ENCODE measurements at regions not wholly inside any gene's neighbourhood (a gene's known extent, or its start where the extent isn't known, plus 50 kb on each side); places are given as distances from the start of the nearest gene placed in this dataset.

DNA sequence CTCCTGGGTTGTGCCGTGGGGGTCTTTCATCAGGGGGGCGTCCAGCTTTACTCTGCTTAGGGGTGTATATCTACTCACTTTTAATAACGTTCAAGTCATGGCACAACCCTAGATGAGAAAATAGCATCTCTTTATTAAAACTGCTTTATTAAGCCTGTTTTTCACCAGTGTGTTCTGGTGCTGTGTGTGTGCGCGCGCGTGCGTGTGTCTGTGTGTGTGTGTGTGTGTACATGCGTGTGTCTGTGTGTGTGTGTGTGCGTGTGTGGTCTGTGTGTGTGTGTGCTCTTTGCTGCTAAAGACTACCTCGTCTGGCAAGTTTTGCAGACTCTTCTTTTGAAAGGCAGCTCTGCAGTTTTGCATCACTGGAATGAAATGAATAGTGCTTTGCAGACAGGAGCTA is 390.9 kb upstream of the MKI67 start:
- no peaks in the 10 kb centered on the region for H3K36me3 ChIP-seq (ENCODE audit: insufficient read depth, low read length)
- H3K9me3 ChIP-seq (ENCODE audit: insufficient read depth, low read depth, low read length) = no peaks in the 10 kb centered on the region
- no peak overlapping the region for H3K27ac ChIP-seq (ENCODE audit: low read depth, low read length)
- H3K4me3 ChIP-seq (ENCODE audit: low read length) = no peak overlapping the region
- no peak overlapping the region for H3K9ac ChIP-seq (ENCODE audit: low read depth, low read length)
- no peaks in the 10 kb centered on the region for H3K4me1 ChIP-seq (ENCODE audit: insufficient read depth, low read length)
- 98% methylated on average over 11 of the region's 11 CpGs for WGBS
- no peaks in the 10 kb centered on the region for H3K27me3 ChIP-seq (ENCODE audit: insufficient read depth, low read length)

DNA sequence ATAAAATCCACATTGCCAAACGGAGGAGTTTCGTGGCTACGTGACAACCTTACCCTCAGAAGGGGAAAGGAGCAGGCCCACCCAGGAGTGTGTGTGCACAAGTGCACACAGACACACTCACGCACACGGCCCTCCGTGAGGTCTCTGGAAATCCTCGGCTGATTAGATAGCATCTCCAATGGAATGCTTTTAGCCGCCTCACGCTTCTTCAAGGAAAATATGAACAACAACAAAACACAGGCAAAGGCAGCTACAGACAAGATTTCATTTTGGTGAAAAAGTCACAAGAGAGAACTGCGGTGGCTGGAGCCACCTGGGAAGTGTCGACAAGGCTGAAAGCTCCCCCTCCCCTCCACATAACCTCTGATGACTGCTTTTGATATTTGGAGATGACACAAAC is 391.8 kb upstream of the MKI67 start:
- no peaks in the 10 kb centered on the region for H3K36me3 ChIP-seq (ENCODE audit: insufficient read depth, low read length)
- H3K27me3 ChIP-seq (ENCODE audit: insufficient read depth, low read length) = no peaks in the 10 kb centered on the region
- H3K4me1 ChIP-seq (ENCODE audit: insufficient read depth, low read length) = no peaks in the 10 kb centered on the region
- no peak overlapping the region for H3K9ac ChIP-seq (ENCODE audit: low read depth, low read length)
- WGBS = 91% methylated on average over 11 of the region's 11 CpGs
- H3K27ac ChIP-seq (ENCODE audit: low read depth, low read length) = no peak overlapping the region
- no peaks in the 10 kb centered on the region for H3K9me3 ChIP-seq (ENCODE audit: insufficient read depth, low read depth, low read length)
- H3K4me3 ChIP-seq (ENCODE audit: low read length) = no peak overlapping the region

DNA sequence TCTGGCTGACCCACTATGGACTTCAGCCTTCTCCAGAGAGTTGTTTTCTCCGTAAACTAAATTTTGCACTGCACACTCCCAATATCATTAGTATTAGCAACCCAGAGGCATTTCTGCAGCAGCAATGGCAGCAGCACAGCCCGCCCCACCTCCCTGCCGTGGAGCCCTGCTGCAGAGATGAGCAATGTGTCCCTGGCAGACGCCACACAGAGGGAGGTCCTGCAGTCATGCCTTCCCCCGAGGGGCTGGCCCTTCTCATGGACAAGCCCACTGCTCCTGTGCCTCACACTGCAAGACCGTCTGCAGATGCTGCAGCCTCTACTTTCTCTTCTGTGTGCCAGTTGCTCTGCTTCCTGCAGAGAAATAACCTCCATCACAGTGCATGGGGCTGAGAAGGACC is 393.4 kb upstream of the MKI67 start:
- Histone ChIP-seq H3K27ac (ENCODE audit: low read depth, low read length) (no peak overlapping the region), H3K9me3 (ENCODE audit: insufficient read depth, low read depth, low read length) (no peaks in the 10 kb centered on the region), H3K9ac (ENCODE audit: low read depth, low read length) (no peak overlapping the region), H3K4me1 (ENCODE audit: insufficient read depth, low read length) (no peaks in the 10 kb centered on the region), H3K27me3 (ENCODE audit: insufficient read depth, low read length) (no peaks in the 10 kb centered on the region), H3K36me3 (ENCODE audit: insufficient read depth, low read length) (no peaks in the 10 kb centered on the region), H3K4me3 (ENCODE audit: low read length) (no peak overlapping the region)
- 82% methylated on average over 6 of the region's 6 CpGs for WGBS

DNA sequence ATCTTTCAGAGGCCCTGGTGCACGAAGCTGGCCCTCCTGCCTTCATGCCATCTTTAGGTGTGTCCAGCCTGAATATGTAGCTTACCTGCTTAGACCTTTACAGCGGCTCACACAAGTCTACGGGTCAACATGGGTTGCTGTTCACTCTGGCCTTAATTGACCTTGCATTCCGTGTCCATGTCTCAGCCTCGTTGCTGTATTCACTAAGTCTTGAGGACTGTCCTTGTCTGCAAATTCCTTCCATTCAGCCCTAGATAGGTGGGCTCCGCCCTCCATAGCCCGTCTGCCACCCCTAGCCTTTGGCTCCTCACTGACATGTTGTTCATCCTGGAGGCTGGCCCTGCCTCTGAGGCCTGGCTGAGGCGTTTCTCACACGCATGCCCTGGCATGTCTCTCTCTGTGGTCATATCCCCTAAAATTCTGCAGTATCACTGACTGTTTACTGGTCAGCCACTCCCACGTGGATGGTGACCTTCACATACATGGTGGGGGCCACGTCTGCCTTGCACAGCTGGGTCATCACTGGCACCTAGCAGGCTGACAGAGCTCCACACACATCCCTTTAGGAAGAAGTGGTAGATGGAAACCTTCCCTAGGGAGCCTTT is 394.1 kb upstream of the MKI67 start:
- Histone ChIP-seq H3K4me1 (ENCODE audit: insufficient read depth, low read length) (no peaks in the 10 kb centered on the region), H3K36me3 (ENCODE audit: insufficient read depth, low read length) (no peaks in the 10 kb centered on the region), H3K27ac (ENCODE audit: low read depth, low read length) (no peak overlapping the region), H3K27me3 (ENCODE audit: insufficient read depth, low read length) (no peaks in the 10 kb centered on the region), H3K9me3 (ENCODE audit: insufficient read depth, low read depth, low read length) (no peaks in the 10 kb centered on the region), H3K4me3 (ENCODE audit: low read length) (no peak overlapping the region), H3K9ac (ENCODE audit: low read depth, low read length) (no peak overlapping the region)
- WGBS = 93% methylated on average over 11 of the region's 11 CpGs

DNA sequence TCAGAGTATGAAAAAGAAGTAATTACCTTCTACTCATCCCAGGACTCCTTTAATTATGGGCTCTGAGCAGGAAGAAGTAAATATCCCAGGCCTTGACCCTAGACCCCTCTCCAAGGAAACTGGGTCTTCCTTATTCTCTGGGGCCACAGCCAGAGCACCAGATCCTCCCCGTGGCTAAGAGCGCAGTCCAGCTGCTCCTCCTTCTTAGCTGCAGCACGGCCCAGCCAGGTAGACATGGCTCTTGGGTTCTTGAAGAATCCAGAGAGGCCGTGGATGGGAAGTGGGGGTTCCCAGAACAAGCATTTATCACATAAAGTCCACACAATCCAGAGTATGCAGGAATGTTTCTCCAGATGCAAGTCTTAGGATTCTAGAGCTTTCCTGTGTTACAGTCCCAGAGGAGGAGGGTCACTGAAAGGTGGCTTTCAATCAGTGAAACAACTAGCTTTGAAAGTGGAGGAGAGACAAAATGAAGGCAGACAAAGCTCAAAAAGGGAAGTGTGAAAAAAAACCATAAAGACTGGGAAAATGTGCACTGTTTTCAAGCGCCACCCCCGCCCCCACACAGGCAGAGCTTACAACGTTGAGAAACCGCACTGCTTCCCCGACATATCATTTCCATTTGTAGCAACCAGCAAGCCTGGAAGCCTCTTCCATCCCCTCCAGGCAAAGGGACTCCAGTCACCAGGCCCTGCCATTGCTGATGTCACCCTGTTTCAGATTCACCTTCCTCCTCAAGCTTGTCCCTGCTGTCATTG is 396.5 kb upstream of the MKI67 start:
- 92% methylated on average over 9 of the region's 9 CpGs for WGBS

DNA sequence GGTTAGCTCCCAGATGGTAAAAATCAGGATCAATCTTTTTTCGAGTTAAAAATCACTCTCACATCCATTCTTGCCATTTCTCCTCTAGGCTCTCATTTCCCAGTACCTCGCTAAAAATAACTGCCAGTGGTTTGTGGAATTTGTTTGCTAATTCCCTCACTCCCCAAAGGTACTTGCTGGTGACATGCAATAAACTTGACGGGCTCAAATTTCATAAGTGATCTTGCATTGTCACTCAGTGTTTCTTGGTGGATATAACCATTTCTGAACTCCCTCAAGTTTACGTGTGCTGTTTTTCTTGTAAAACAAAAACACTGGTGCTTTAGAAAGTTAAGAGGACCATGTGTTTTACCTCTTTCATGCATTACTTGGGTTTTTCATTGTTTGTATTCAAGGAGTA is 399.2 kb upstream of the MKI67 start:
- Histone ChIP-seq H3K36me3 (ENCODE audit: insufficient read depth, low read length) (no peaks in the 10 kb centered on the region), H3K27ac (ENCODE audit: low read depth, low read length) (no peak overlapping the region), H3K9ac (ENCODE audit: low read depth, low read length) (no peak overlapping the region), H3K27me3 (ENCODE audit: insufficient read depth, low read length) (no peaks in the 10 kb centered on the region), H3K4me1 (ENCODE audit: insufficient read depth, low read length) (peaks cover 23% of the 10 kb centered on the region), H3K9me3 (ENCODE audit: insufficient read depth, low read depth, low read length) (no peaks in the 10 kb centered on the region), H3K4me3 (ENCODE audit: low read length) (no peak overlapping the region)
- WGBS = 96% methylated on average over 4 of the region's 4 CpGs

More for the DNA sequence above, 396.5 kb upstream of the MKI67 start:
- Histone ChIP-seq H3K9ac (ENCODE audit: low read depth, low read length) (no peak overlapping the region), H3K4me3 (ENCODE audit: low read length) (no peak overlapping the region), H3K4me1 (ENCODE audit: insufficient read depth, low read length) (peaks cover 10% of the 10 kb centered on the region), H3K27me3 (ENCODE audit: insufficient read depth, low read length) (no peaks in the 10 kb centered on the region), H3K9me3 (ENCODE audit: insufficient read depth, low read depth, low read length) (no peaks in the 10 kb centered on the region), H3K27ac (ENCODE audit: low read depth, low read length) (no peak overlapping the region), H3K36me3 (ENCODE audit: insufficient read depth, low read length) (no peaks in the 10 kb centered on the region)

DNA sequence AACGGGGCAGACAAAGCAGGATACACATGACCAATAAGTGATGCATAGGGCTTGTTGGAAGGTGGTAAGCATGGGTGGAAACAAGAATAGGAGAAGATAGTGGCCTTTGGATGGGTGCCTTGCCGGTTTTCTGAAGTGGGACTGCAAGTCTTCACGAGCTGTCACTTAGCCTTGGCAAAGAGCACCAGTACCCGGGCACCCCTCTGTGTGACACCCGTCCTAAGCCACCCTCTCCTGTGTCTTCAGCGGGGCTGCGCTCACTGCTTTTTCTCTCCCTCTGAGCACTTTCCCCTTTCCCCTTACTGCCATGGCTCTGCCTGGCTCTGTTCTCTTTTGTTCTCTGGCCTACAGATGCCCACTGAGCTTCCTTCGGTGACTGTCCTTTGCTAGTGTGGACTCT is 399.7 kb upstream of the MKI67 start:
- no peaks in the 10 kb centered on the region for H3K9me3 ChIP-seq (ENCODE audit: insufficient read depth, low read depth, low read length)
- H3K9ac ChIP-seq (ENCODE audit: low read depth, low read length) = no peak overlapping the region
- no peak overlapping the region for H3K27ac ChIP-seq (ENCODE audit: low read depth, low read length)
- H3K36me3 ChIP-seq (ENCODE audit: insufficient read depth, low read length) = no peaks in the 10 kb centered on the region
- H3K4me3 ChIP-seq (ENCODE audit: low read length) = no peak overlapping the region
- H3K4me1 ChIP-seq (ENCODE audit: insufficient read depth, low read length) = peaks cover 23% of the 10 kb centered on the region
- WGBS = 94% methylated on average over 8 of the region's 8 CpGs
- H3K27me3 ChIP-seq (ENCODE audit: insufficient read depth, low read length) = no peaks in the 10 kb centered on the region

DNA sequence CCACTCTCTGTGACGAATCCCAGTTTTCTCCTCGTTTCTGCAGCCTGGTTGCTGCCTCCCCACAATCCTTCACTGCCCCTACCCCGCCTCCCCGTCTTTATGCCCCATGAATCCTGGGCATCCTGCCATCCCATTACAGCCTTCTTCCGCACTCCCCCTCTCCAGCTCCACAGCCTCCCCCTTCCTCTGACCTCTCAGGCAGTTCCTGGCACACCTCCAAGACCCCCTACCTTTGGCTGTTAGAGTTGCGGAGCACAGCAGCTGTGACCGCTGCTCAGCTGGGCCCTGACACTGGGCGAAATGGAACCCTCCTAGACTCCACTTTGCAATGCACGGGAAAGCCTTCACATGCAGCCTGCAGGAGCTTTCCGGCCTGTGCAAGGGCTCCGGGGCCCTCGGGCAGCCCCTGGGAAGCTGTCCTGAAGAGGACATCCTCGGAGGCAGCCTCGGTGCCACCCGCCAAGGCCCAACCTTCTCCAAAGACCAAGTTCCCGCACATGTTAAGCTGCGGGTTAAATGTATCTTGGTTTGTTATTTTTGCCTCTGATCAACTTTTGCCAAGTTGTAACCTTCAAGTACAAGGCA is 400.7 kb upstream of the MKI67 start:
- Histone ChIP-seq H3K27me3 (ENCODE audit: insufficient read depth, low read length) (no peaks in the 10 kb centered on the region), H3K4me3 (ENCODE audit: low read length) (no peak overlapping the region), H3K9me3 (ENCODE audit: insufficient read depth, low read depth, low read length) (no peaks in the 10 kb centered on the region), H3K36me3 (ENCODE audit: insufficient read depth, low read length) (no peaks in the 10 kb centered on the region), H3K4me1 (ENCODE audit: insufficient read depth, low read length) (peaks cover 23% of the 10 kb centered on the region), H3K9ac (ENCODE audit: low read depth, low read length) (no peak overlapping the region), H3K27ac (ENCODE audit: low read depth, low read length) (no peak overlapping the region)
- 87% methylated on average over 17 of the region's 17 CpGs for WGBS

DNA sequence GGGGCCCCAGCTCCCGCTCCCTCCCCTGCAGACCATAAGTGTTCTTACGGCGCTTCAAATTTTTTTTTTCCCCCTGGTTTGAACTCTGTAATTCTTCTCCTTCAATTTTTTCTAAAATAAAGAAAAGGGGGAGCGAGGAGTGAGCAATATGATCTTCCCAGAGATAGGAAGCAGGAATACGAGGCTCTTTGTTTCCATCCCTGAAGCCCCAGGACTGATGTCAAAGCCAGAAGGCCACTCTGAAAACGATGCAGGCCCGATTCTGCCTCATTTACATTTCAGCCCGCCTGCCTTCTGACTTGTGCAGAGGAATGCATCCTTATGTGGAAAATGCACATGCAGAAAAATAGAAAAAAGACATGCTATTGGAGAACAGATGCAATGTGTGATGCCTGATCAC is 401.5 kb upstream of the MKI67 start:
- Histone ChIP-seq H3K36me3 (ENCODE audit: insufficient read depth, low read length) (no peaks in the 10 kb centered on the region), H3K9ac (ENCODE audit: low read depth, low read length) (no peak overlapping the region), H3K27ac (ENCODE audit: low read depth, low read length) (no peak overlapping the region), H3K27me3 (ENCODE audit: insufficient read depth, low read length) (no peaks in the 10 kb centered on the region), H3K4me1 (ENCODE audit: insufficient read depth, low read length) (peaks cover 23% of the 10 kb centered on the region), H3K4me3 (ENCODE audit: low read length) (no peak overlapping the region), H3K9me3 (ENCODE audit: insufficient read depth, low read depth, low read length) (no peaks in the 10 kb centered on the region)
- 59% methylated on average over 8 of the region's 8 CpGs for WGBS

DNA sequence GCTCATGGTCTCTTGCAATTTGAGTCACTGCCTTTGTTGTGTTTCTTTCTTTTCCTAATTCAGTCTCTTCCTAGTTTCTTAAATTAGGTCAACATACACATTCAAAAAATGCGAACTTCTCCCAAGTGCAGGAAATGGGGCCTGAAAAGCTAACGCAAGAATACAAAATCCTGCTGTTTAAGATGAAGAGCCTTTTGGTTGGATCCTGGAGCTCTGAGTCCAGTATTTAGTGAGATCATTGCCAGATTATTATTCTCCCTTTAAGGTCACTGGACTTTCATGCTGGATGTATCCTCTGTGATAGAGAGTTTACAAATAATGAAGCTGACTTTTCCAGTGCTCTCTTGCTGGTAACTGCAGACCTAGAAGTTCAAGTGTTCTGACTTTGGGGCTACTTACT is 401.9 kb upstream of the MKI67 start:
- Histone ChIP-seq H3K4me1 (ENCODE audit: insufficient read depth, low read length) (peaks cover 23% of the 10 kb centered on the region), H3K9me3 (ENCODE audit: insufficient read depth, low read depth, low read length) (no peaks in the 10 kb centered on the region), H3K9ac (ENCODE audit: low read depth, low read length) (no peak overlapping the region), H3K27me3 (ENCODE audit: insufficient read depth, low read length) (no peaks in the 10 kb centered on the region), H3K4me3 (ENCODE audit: low read length) (no peak overlapping the region), H3K36me3 (ENCODE audit: insufficient read depth, low read length) (no peaks in the 10 kb centered on the region), H3K27ac (ENCODE audit: low read depth, low read length) (no peak overlapping the region)
- 75% methylated on average over 2 of the region's 2 CpGs for WGBS

DNA sequence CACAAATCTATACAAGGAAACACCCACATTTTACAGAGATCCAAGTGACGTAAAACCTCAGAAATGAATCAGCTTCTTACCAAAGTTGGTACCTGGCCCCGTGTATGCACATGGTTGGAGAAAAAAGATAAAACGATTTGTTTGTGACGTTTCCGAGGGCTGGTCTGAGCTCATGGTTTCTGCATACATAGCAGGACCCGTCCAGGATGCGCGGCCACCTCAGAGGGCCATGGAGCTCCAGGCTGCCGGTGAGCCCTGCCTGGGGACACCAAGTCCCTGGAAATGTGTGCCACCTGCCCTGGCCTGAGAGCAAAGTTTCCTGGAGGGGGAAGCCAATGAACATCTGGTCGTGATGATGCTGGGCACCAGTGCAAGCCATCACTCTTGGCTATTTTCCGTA is 402.6 kb upstream of the MKI67 start:
- WGBS = 76% methylated on average over 11 of the region's 11 CpGs
- Histone ChIP-seq H3K27me3 (ENCODE audit: insufficient read depth, low read length) (no peaks in the 10 kb centered on the region), H3K4me3 (ENCODE audit: low read length) (no peak overlapping the region), H3K4me1 (ENCODE audit: insufficient read depth, low read length) (peaks cover 23% of the 10 kb centered on the region), H3K36me3 (ENCODE audit: insufficient read depth, low read length) (no peaks in the 10 kb centered on the region), H3K27ac (ENCODE audit: low read depth, low read length) (no peak overlapping the region), H3K9ac (ENCODE audit: low read depth, low read length) (no peak overlapping the region), H3K9me3 (ENCODE audit: insufficient read depth, low read depth, low read length) (no peaks in the 10 kb centered on the region)
